ENCODE measurements at regions not wholly inside any gene's neighbourhood (a gene's known extent, or its start where the extent isn't known, plus 50 kb on each side); places are given as distances from the start of the nearest gene placed in this dataset.

DNA sequence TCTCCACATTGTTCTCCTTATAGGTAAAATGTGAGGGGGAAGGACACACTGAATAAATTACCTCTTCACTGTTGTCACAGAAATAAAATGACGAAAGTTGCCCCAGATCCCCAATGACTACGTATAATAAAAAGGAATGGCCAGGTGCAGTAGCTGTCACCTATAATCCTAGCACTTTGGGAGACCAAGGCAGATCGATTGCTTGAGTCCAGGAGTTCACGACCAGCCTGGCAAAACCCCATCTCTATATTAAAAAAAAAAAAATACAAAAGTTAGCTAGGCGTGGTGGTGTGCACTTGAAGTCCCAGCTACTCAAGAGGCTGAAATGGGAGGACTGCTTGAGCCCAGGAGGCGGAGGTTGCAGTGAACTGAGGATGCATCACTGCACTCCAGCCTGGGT is 82.2 kb upstream of the APC start:
- no peak for DNase-seq (ENCODE audit: low spot score)
- CTCF ChIA-PET, result no interaction called here
- no peak overlapping the region for H3K27ac ChIP-seq
- POLR2A ChIA-PET (ENCODE audit: low non-redundant PET), result no interaction called here
- TF ChIP-seq, protein P1, sequence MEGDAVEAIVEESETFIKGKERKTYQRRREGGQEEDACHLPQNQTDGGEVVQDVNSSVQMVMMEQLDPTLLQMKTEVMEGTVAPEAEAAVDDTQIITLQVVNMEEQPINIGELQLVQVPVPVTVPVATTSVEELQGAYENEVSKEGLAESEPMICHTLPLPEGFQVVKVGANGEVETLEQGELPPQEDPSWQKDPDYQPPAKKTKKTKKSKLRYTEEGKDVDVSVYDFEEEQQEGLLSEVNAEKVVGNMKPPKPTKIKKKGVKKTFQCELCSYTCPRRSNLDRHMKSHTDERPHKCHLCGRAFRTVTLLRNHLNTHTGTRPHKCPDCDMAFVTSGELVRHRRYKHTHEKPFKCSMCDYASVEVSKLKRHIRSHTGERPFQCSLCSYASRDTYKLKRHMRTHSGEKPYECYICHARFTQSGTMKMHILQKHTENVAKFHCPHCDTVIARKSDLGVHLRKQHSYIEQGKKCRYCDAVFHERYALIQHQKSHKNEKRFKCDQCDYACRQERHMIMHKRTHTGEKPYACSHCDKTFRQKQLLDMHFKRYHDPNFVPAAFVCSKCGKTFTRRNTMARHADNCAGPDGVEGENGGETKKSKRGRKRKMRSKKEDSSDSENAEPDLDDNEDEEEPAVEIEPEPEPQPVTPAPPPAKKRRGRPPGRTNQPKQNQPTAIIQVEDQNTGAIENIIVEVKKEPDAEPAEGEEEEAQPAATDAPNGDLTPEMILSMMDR (conservative IDR thresholded peaks at IDR 0.05; ENCODE audit: low read depth), result no peak

DNA sequence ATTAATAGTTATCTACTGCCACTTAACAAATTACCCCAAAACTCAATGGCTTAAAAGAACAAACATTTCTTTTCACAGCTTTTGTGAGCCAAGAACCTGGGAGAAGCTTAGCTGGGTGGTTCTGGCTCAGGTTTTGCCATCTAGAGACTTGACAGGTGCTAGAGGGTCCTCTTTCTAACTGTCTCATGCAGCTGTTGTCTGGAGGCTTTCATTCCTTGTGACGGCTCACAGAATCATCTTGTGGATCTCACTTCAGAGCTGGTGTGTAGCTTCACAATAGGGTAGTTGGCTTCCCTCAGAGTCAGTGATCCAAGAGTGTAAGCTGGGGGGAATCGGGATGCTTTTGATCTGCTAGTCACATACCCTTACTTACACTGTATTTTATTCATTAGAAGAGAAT is 81.2 kb upstream of the APC start:
- CTCF ChIA-PET, result no interaction called here
- no peak for DNase-seq (ENCODE audit: low spot score)
- TF ChIP-seq, protein P1 (conservative IDR thresholded peaks at IDR 0.05; ENCODE audit: low read depth), result no peak

DNA sequence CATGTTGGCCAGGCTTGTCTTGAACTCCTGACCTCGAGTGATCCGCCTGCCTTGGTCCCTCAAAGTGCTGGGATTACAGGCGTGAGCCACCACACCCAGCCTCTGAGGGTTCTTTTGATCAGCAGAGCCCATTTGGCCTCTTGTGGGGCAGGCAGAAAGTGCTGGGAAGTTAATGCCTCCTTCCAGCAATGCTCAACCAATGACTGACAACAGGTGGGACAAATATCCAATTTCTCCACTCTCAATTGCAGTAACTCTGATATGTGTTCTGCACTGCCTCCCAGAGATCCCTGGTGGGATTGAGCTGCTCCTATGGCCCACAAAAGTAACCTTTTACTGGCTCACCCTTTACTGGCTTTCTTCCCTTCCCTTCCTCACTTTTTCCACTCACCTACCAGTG is 79.9 kb upstream of the APC start:
- H3K27ac ChIP-seq, result no peak overlapping the region
- POLR2A ChIA-PET (ENCODE audit: low non-redundant PET), result no interaction called here
- no peak for DNase-seq (ENCODE audit: low spot score)
- CTCF ChIA-PET, result no interaction called here
- TF ChIP-seq, protein P1 (conservative IDR thresholded peaks at IDR 0.05; ENCODE audit: low read depth), result no peak

More for the DNA sequence above, 81.2 kb upstream of the APC start:
- POLR2A ChIA-PET (ENCODE audit: low non-redundant PET), result no interaction called here
- no peak overlapping the region for H3K27ac ChIP-seq

DNA sequence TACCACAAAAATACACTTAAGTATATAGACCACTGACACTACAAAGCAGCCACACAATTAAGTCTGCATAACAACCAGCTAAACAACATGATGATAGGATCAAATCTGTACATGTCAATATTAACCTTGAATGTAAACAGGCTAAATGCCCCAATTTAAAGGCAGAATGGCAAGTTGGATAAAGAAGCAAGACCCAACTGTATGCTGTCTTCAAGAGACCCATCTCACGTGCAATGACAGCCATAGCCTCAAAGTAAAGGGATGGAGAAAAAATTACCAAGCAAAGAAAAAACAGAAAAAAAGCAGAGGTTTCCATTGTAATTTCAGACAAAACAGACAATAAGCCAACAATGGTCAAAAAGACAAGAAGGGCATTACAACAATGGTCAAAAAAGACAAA is 77.3 kb upstream of the APC start:
- CTCF ChIA-PET, result interaction anchor here (0.7 kb wide), 1 partner anchor 263 kb away, joined by 3 read pairs; no protein-coding TSS in a partner anchor
- TF ChIP-seq, protein P1 (conservative IDR thresholded peaks at IDR 0.05; ENCODE audit: low read depth), result no peak

DNA sequence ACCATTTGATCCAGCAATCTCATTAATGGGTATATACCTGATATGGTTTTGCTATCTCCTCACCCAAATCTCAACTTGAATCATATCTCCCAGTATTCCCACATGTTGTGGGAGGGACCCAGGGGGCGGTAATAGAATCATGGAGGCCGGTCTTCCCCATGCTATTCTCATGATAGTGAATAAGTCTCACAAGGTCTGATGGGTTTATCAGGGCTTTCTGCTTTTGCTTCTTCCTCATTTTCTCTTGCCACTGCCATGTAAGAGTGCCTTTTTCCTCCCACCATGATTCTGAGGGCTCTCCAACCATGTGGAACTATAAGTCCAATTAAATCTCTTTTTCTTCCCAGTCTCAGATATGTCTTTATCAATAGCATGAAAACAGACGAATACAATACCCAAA is 74.5 kb upstream of the APC start:
- CTCF ChIA-PET, result no interaction called here

More for the DNA sequence above, 77.3 kb upstream of the APC start:
- H3K27ac ChIP-seq, result no peak overlapping the region
- DNase-seq (ENCODE audit: low spot score), result no peak
- POLR2A ChIA-PET (ENCODE audit: low non-redundant PET), result no interaction called here

DNA sequence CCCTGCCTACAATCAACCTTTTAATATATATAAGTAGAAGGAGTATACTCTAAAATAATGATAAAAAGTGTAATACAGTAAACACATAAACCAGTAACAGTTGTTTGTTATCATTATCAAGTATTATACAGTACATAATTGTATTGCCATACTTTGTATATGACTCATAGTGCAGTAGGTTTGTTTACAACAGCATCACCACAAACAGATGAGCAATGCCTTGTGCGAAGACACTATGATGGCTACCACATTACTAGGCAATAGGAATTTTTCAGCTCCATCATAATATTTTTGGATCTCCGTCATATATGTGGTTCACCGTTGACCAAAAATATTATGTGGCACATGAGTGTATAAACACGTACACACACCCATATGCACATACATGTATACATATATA is 69.7 kb upstream of the APC start:
- TF ChIP-seq, protein P1 (conservative IDR thresholded peaks at IDR 0.05; ENCODE audit: low read depth), result no peak
- ChIA-PET POLR2A (ENCODE audit: low non-redundant PET) (no interaction called here), CTCF (no interaction called here)
- no peak for DNase-seq (ENCODE audit: low spot score)
- no peak overlapping the region for H3K27ac ChIP-seq

More for the DNA sequence above, 74.5 kb upstream of the APC start:
- no peak for DNase-seq (ENCODE audit: low spot score)
- TF ChIP-seq, protein P1 (conservative IDR thresholded peaks at IDR 0.05; ENCODE audit: low read depth), result no peak
- POLR2A ChIA-PET (ENCODE audit: low non-redundant PET), result no interaction called here
- no peak overlapping the region for H3K27ac ChIP-seq

DNA sequence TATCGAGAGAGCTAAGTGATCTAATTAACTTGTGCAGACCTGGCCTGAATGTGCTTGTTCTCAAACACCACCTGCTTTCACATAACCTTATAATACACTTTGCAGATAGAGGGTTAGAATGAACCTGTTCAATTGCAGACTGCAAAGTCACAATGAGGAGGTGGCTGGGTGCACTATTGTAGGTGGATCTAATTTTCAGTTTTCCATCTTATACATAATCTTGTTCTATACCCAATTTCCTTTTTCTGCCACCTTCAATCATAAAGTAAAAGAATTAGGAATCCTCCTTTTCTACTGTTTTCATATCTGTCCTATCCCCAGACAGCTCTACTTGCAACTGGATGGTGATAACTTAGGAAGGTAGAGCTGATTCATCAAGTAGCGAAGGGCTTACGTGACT is 68.8 kb upstream of the APC start:
- ChIA-PET POLR2A (ENCODE audit: low non-redundant PET) (no interaction called here), CTCF (no interaction called here)
- DNase-seq (ENCODE audit: low spot score), result no peak
- TF ChIP-seq, protein P1 (conservative IDR thresholded peaks at IDR 0.05; ENCODE audit: low read depth), result no peak
- H3K27ac ChIP-seq, result no peak overlapping the region

All from RWPE1 (cell line).